Nephron progenitor cell (in vitro differentiated cells): ENCODE measurements at regions not wholly inside any gene's neighbourhood (a gene's known extent, or its start where the extent isn't known, plus 50 kb on each side); places are given as distances from the start of the nearest gene placed in this dataset.

Experiments used
- DNase-seq: peaks from one replicate; pipeline ENCODE4 v3.0.0; 2021
- H3K27ac Mint-ChIP-seq: 2 replicates; pipeline ENCODE4 v1.8.0; 2021; ENCODE audit warnings: mild to moderate bottlenecking, moderate library complexity, mixed read lengths
- H3K27me3 Mint-ChIP-seq: 2 replicates; pipeline ENCODE4 v1.8.0; 2021; ENCODE audit warnings: mild to moderate bottlenecking, low read depth, mixed read lengths; ENCODE audit not compliant: poor library complexity
- H3K36me3 Mint-ChIP-seq: 2 replicates; pipeline ENCODE4 v1.8.0; 2021; ENCODE audit warnings: low read depth, mixed read lengths
- H3K4me1 Mint-ChIP-seq: 2 replicates; pipeline ENCODE4 v1.8.0; 2021; ENCODE audit warnings: mixed read lengths
- H3K4me3 Mint-ChIP-seq: 2 replicates; pipeline ENCODE4 v1.8.0; 2021; ENCODE audit warnings: mild to moderate bottlenecking, moderate library complexity, mixed read lengths
- H3K9me3 Mint-ChIP-seq: 2 replicates; pipeline ENCODE4 v1.8.0; 2021; ENCODE audit warnings: mild to moderate bottlenecking, moderate library complexity, mixed read lengths
- TF ChIP-seq, protein P1 (sequence below): fragments of 200-600 bp; sonication (generic); IDR thresholded peaks from 2 replicates; pipeline ENCODE4 v1.5.0; 2021; ENCODE audit warnings: antibody characterized with exemption

GRCh38 chr5:93359296-93359959, 221.6 kb downstream of the NR2F1-AS1 start:
- TF ChIP-seq, protein P1, sequence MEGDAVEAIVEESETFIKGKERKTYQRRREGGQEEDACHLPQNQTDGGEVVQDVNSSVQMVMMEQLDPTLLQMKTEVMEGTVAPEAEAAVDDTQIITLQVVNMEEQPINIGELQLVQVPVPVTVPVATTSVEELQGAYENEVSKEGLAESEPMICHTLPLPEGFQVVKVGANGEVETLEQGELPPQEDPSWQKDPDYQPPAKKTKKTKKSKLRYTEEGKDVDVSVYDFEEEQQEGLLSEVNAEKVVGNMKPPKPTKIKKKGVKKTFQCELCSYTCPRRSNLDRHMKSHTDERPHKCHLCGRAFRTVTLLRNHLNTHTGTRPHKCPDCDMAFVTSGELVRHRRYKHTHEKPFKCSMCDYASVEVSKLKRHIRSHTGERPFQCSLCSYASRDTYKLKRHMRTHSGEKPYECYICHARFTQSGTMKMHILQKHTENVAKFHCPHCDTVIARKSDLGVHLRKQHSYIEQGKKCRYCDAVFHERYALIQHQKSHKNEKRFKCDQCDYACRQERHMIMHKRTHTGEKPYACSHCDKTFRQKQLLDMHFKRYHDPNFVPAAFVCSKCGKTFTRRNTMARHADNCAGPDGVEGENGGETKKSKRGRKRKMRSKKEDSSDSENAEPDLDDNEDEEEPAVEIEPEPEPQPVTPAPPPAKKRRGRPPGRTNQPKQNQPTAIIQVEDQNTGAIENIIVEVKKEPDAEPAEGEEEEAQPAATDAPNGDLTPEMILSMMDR: no peak
- Mint-ChIP-seq H3K36me3 (no peaks in the 10 kb centered on the region), H3K4me3 (no peak overlapping the region), H3K4me1 (peaks cover 12% of the 10 kb centered on the region), H3K27ac (no peak overlapping the region), H3K27me3 (peaks cover 12% of the 10 kb centered on the region), H3K9me3 (no peaks in the 10 kb centered on the region)
- DNase-seq: no peak

- Mint-ChIP-seq H3K27ac (no peak overlapping the region), H3K4me3 (no peak overlapping the region), H3K4me1 (peaks cover 12% of the 10 kb centered on the region), H3K27me3 (peaks cover 12% of the 10 kb centered on the region), H3K36me3 (peaks cover 5% of the 10 kb centered on the region), H3K9me3 (peaks cover 5% of the 10 kb centered on the region)
- TF ChIP-seq, protein P1: no peak
- no peak for DNase-seq
Measured at GRCh38 chr5:93358176-93358575, 222.8 kb downstream of the NR2F1-AS1 start.

DNA sequence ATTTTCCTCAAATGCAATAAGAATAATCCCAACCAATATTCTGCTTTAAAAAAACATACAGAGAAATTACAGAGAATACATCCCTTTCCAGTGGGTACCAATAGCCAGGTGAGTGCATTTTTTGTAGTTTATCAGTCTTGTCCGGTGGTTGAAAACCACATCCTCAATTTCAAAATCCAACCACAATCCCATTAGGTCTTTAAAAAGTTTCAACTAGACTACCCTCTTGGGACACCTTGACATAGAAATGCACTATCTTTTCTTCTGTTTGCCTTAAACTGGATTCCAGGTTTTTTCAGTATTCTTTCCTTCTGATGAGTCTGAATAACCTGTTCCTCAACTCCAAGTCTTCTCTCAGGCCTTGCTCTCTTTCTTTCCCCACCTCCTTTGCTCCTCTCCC, 223.3 kb downstream of the NR2F1-AS1 start:
- H3K36me3 Mint-ChIP-seq: peaks cover 5% of the 10 kb centered on the region
- TF ChIP-seq, protein P1: no peak
- H3K27ac Mint-ChIP-seq: no peak overlapping the region
- peaks cover 12% of the 10 kb centered on the region for H3K4me1 Mint-ChIP-seq
- H3K9me3 Mint-ChIP-seq: peaks cover 6% of the 10 kb centered on the region
- no peak overlapping the region for H3K4me3 Mint-ChIP-seq
- H3K27me3 Mint-ChIP-seq: peaks cover 12% of the 10 kb centered on the region
- DNase-seq: no peak

- TF ChIP-seq, protein P1: no peak
- peaks cover 12% of the 10 kb centered on the region for H3K4me1 Mint-ChIP-seq
- peaks cover 10% of the 10 kb centered on the region for H3K9me3 Mint-ChIP-seq
- no peak for DNase-seq
- H3K27me3 Mint-ChIP-seq: peaks cover 6% of the 10 kb centered on the region
- no peak overlapping the region for H3K4me3 Mint-ChIP-seq
- peaks cover 9% of the 10 kb centered on the region for H3K36me3 Mint-ChIP-seq
- no peak overlapping the region for H3K27ac Mint-ChIP-seq
Measured at GRCh38 chr5:93355691-93356090, 225.3 kb downstream of the NR2F1-AS1 start.

GRCh38 chr5:93352186-93352585, 228.8 kb downstream of the NR2F1-AS1 start:
- Mint-ChIP-seq H3K4me1 (peaks cover 22% of the 10 kb centered on the region), H3K27me3 (peaks cover 5% of the 10 kb centered on the region), H3K36me3 (peaks cover 9% of the 10 kb centered on the region), H3K4me3 (no peak overlapping the region), H3K9me3 (peaks cover 10% of the 10 kb centered on the region), H3K27ac (no peak overlapping the region)
- TF ChIP-seq, protein P1: no peak
- DNase-seq: no peak

- Mint-ChIP-seq H3K36me3 (peaks cover 9% of the 10 kb centered on the region), H3K4me3 (no peak overlapping the region), H3K27ac (no peak overlapping the region), H3K9me3 (peaks cover 18% of the 10 kb centered on the region), H3K4me1 (peaks cover 22% of the 10 kb centered on the region), H3K27me3 (peaks cover 3% of the 10 kb centered on the region)
- no peak for DNase-seq
- TF ChIP-seq, protein P1: no peak
Measured at GRCh38 chr5:93349613-93350012, 231.4 kb downstream of the NR2F1-AS1 start.
